Mesendoderm (in vitro differentiated cells): ENCODE measurements at regions not wholly inside any gene's neighbourhood (a gene's known extent, or its start where the extent isn't known, plus 50 kb on each side); places are given as distances from the start of the nearest gene placed in this dataset.

Experiments used
- DNase-seq: peaks from one replicate; pipeline ENCODE4 v3.0.0; 2013
- H2AK5ac ChIP-seq: 2 replicates; pipeline ENCODE4 v1.6.1; 2013; ENCODE audit warnings: low read length, inconsistent platforms
- H2BK120ac ChIP-seq: 2 replicates; pipeline ENCODE4 v1.6.1; 2013; ENCODE audit warnings: low read depth, mild to moderate bottlenecking, low read length, moderate library complexity, mixed read lengths
- H2BK15ac ChIP-seq: replicated peaks from 2 replicates; pipeline ENCODE4 v1.6.1; 2013; ENCODE audit warnings: low read depth, mild to moderate bottlenecking, moderate library complexity
- H2BK5ac ChIP-seq: 2 replicates; pipeline ENCODE4 v1.6.1; 2013; ENCODE audit warnings: low read length, inconsistent platforms
- H3K18ac ChIP-seq: 2 replicates; pipeline ENCODE4 v1.6.1; 2013; ENCODE audit warnings: mild to moderate bottlenecking, low read length, mixed read lengths
- H3K23ac ChIP-seq: one replicate; pipeline ENCODE4 v1.6.1; 2013; ENCODE audit warnings: low read length
- H3K27ac ChIP-seq: 2 replicates; pipeline ENCODE4 v1.5.1; 2013; ENCODE audit warnings: low read depth, mild to moderate bottlenecking, inconsistent platforms, low read length, moderate library complexity
- H3K27me3 ChIP-seq: 2 replicates; pipeline ENCODE4 v1.6.1; 2013; ENCODE audit warnings: low read length, control low read depth, mild to moderate bottlenecking, inconsistent platforms; ENCODE audit not compliant: insufficient read depth, poor library complexity
- H3K36me3 ChIP-seq: 2 replicates; pipeline ENCODE4 v1.6.1; 2013; ENCODE audit warnings: low read length, inconsistent platforms; ENCODE audit not compliant: control insufficient read depth, insufficient read depth
- H3K4ac ChIP-seq: one replicate; pipeline ENCODE4 v1.6.1; 2013; ENCODE audit warnings: low read depth, mild to moderate bottlenecking, low read length, moderate library complexity
- H3K4me1 ChIP-seq: 2 replicates; pipeline ENCODE4 v1.6.1; 2013; ENCODE audit warnings: low read depth, low read length, inconsistent platforms; ENCODE audit not compliant: control insufficient read depth
- H3K4me2 ChIP-seq: 2 replicates; pipeline ENCODE4 v1.6.1; 2013; ENCODE audit warnings: low read length
- H3K4me3 ChIP-seq: 2 replicates; pipeline ENCODE4 v1.5.1; 2013; ENCODE audit warnings: mild to moderate bottlenecking, low read length
- H3K56ac ChIP-seq: one replicate; pipeline ENCODE4 v1.6.1; 2013; ENCODE audit warnings: low read length
- H3K79me1 ChIP-seq: 2 replicates; pipeline ENCODE4 v1.6.1; 2013; ENCODE audit warnings: low read length, inconsistent platforms
- H3K79me2 ChIP-seq: 2 replicates; pipeline ENCODE4 v1.6.1; 2013; ENCODE audit warnings: mild to moderate bottlenecking, low read length; ENCODE audit not compliant: control insufficient read depth, insufficient read depth
- H3K9ac ChIP-seq: 2 replicates; pipeline ENCODE4 v1.6.1; 2013; ENCODE audit warnings: low read length, inconsistent platforms
- H4K5ac ChIP-seq: one replicate; pipeline ENCODE4 v1.6.1; 2013; ENCODE audit warnings: low read length
- H4K8ac ChIP-seq: one replicate; pipeline ENCODE4 v1.6.1; 2013; ENCODE audit warnings: low read depth, mild to moderate bottlenecking, control low read depth, low read length, moderate library complexity
- WGBS: extraction: QIAGEN DNeasy Blood & Tissue Kit; methylation state at CpG from one replicate; pipeline ENCODE4 v1.1.7; 2013; ENCODE audit warnings: low lambda C conversion rate, missing lambda C conversion rate; ENCODE audit not compliant: insufficient coverage; ENCODE audit errors: extremely low coverage; 5-methylcytosine and 5-hydroxymethylcytosine counted together

- no peak overlapping the region for H4K5ac ChIP-seq
- H3K27me3 ChIP-seq = no peaks in the 10 kb centered on the region
- no peak overlapping the region for H3K4ac ChIP-seq
- no peak overlapping the region for H2BK15ac ChIP-seq
- no peak overlapping the region for H3K9ac ChIP-seq
- no peaks in the 10 kb centered on the region for H3K79me2 ChIP-seq
- H3K79me1 ChIP-seq = no peaks in the 10 kb centered on the region
- no peak overlapping the region for H2BK5ac ChIP-seq
- no peak overlapping the region for H3K27ac ChIP-seq
- no peak overlapping the region for H2BK120ac ChIP-seq
- no peaks in the 10 kb centered on the region for H3K4me1 ChIP-seq
- no peak overlapping the region for H3K4me2 ChIP-seq
- no peak overlapping the region for H3K56ac ChIP-seq
- H3K36me3 ChIP-seq = no peaks in the 10 kb centered on the region
- no peak for DNase-seq
- no peak overlapping the region for H3K23ac ChIP-seq
- H4K8ac ChIP-seq = no peak overlapping the region
- H3K4me3 ChIP-seq = no peak overlapping the region
- no CpG with 5 or more reads among the region's 1 CpG for WGBS
- H2AK5ac ChIP-seq = no peak overlapping the region
- no peak overlapping the region for H3K18ac ChIP-seq
Observed at GRCh38 chr1:98406352-98407088, 255.0 kb upstream of the SNX7 start.

GRCh38 chr1:98405581-98406074 lies 255.9 kb upstream of the SNX7 start:
- no peak for DNase-seq
- H2BK15ac ChIP-seq = no peak overlapping the region
- no peaks in the 10 kb centered on the region for H3K27me3 ChIP-seq
- no peak overlapping the region for H3K27ac ChIP-seq
- no peaks in the 10 kb centered on the region for H3K4me1 ChIP-seq
- no peak overlapping the region for H3K23ac ChIP-seq
- WGBS = no CpG with 5 or more reads among the region's 3 CpGs
- H2BK120ac ChIP-seq = no peak overlapping the region
- H3K4me2 ChIP-seq = no peak overlapping the region
- no peaks in the 10 kb centered on the region for H3K79me2 ChIP-seq
- no peak overlapping the region for H4K5ac ChIP-seq
- no peaks in the 10 kb centered on the region for H3K36me3 ChIP-seq
- H3K4me3 ChIP-seq = no peak overlapping the region
- no peak overlapping the region for H3K18ac ChIP-seq
- H3K9ac ChIP-seq = no peak overlapping the region
- no peak overlapping the region for H2BK5ac ChIP-seq
- H3K56ac ChIP-seq = no peak overlapping the region
- H4K8ac ChIP-seq = no peak overlapping the region
- H2AK5ac ChIP-seq = no peak overlapping the region
- no peak overlapping the region for H3K4ac ChIP-seq
- no peaks in the 10 kb centered on the region for H3K79me1 ChIP-seq

- WGBS = no CpG with 5 or more reads among the region's 2 CpGs
- Histone ChIP-seq H3K4ac (no peak overlapping the region), H3K79me2 (no peaks in the 10 kb centered on the region), H3K9ac (no peak overlapping the region), H3K56ac (no peak overlapping the region), H3K18ac (no peak overlapping the region), H3K36me3 (no peaks in the 10 kb centered on the region), H3K79me1 (no peaks in the 10 kb centered on the region), H2BK15ac (no peak overlapping the region), H3K4me1 (no peaks in the 10 kb centered on the region), H3K27me3 (no peaks in the 10 kb centered on the region), H2BK120ac (no peak overlapping the region), H3K4me2 (no peak overlapping the region), H2AK5ac (no peak overlapping the region), H2BK5ac (no peak overlapping the region), H3K4me3 (no peak overlapping the region), H3K27ac (no peak overlapping the region), H4K5ac (no peak overlapping the region), H4K8ac (no peak overlapping the region), H3K23ac (no peak overlapping the region)
- DNase-seq = no peak
Observed at GRCh38 chr1:98404866-98405265, 256.7 kb upstream of the SNX7 start.

- H3K4me3 ChIP-seq = no peak overlapping the region
- no peaks in the 10 kb centered on the region for H3K4me1 ChIP-seq
- no peak overlapping the region for H3K27ac ChIP-seq
- H3K4ac ChIP-seq = no peak overlapping the region
- DNase-seq = no peak
- no peak overlapping the region for H2BK5ac ChIP-seq
- H3K23ac ChIP-seq = no peak overlapping the region
- H3K9ac ChIP-seq = no peak overlapping the region
- H3K18ac ChIP-seq = no peak overlapping the region
- H3K56ac ChIP-seq = no peak overlapping the region
- no peaks in the 10 kb centered on the region for H3K79me2 ChIP-seq
- WGBS = no CpG with 5 or more reads among the region's 2 CpGs
- no peak overlapping the region for H4K5ac ChIP-seq
- no peak overlapping the region for H3K4me2 ChIP-seq
- no peaks in the 10 kb centered on the region for H3K79me1 ChIP-seq
- no peak overlapping the region for H2BK15ac ChIP-seq
- no peaks in the 10 kb centered on the region for H3K27me3 ChIP-seq
- no peak overlapping the region for H4K8ac ChIP-seq
- H2AK5ac ChIP-seq = no peak overlapping the region
- H3K36me3 ChIP-seq = no peaks in the 10 kb centered on the region
- no peak overlapping the region for H2BK120ac ChIP-seq
Observed at GRCh38 chr1:98403963-98404480, 257.5 kb upstream of the SNX7 start.

- no peaks in the 10 kb centered on the region for H3K79me1 ChIP-seq
- no peak overlapping the region for H3K56ac ChIP-seq
- no peak overlapping the region for H2BK15ac ChIP-seq
- DNase-seq = no peak
- no peak overlapping the region for H2BK5ac ChIP-seq
- H3K4me2 ChIP-seq = no peak overlapping the region
- no peak overlapping the region for H3K27ac ChIP-seq
- no peaks in the 10 kb centered on the region for H3K27me3 ChIP-seq
- H3K4ac ChIP-seq = no peak overlapping the region
- H2AK5ac ChIP-seq = no peak overlapping the region
- H3K79me2 ChIP-seq = no peaks in the 10 kb centered on the region
- no peak overlapping the region for H3K23ac ChIP-seq
- H3K36me3 ChIP-seq = no peaks in the 10 kb centered on the region
- H3K4me3 ChIP-seq = no peak overlapping the region
- H4K8ac ChIP-seq = no peak overlapping the region
- no peak overlapping the region for H3K9ac ChIP-seq
- no peak overlapping the region for H2BK120ac ChIP-seq
- no CpG with 5 or more reads among the region's 2 CpGs for WGBS
- no peak overlapping the region for H3K18ac ChIP-seq
- no peak overlapping the region for H4K5ac ChIP-seq
- H3K4me1 ChIP-seq = no peaks in the 10 kb centered on the region
Observed at GRCh38 chr1:98402860-98403259, 258.7 kb upstream of the SNX7 start.

- no peaks in the 10 kb centered on the region for H3K27me3 ChIP-seq
- no peaks in the 10 kb centered on the region for H3K4me1 ChIP-seq
- no peak for DNase-seq
- H3K18ac ChIP-seq = no peak overlapping the region
- no CpG with 5 or more reads among the region's 2 CpGs for WGBS
- no peak overlapping the region for H3K4me3 ChIP-seq
- H3K27ac ChIP-seq = no peak overlapping the region
- H2BK15ac ChIP-seq = no peak overlapping the region
- H3K23ac ChIP-seq = no peak overlapping the region
- no peak overlapping the region for H2AK5ac ChIP-seq
- H3K9ac ChIP-seq = no peak overlapping the region
- no peak overlapping the region for H4K5ac ChIP-seq
- H3K36me3 ChIP-seq = no peaks in the 10 kb centered on the region
- H3K56ac ChIP-seq = no peak overlapping the region
- no peaks in the 10 kb centered on the region for H3K79me1 ChIP-seq
- no peak overlapping the region for H4K8ac ChIP-seq
- H2BK5ac ChIP-seq = no peak overlapping the region
- no peaks in the 10 kb centered on the region for H3K79me2 ChIP-seq
- no peak overlapping the region for H2BK120ac ChIP-seq
- H3K4ac ChIP-seq = no peak overlapping the region
- no peak overlapping the region for H3K4me2 ChIP-seq
Observed at GRCh38 chr1:98400446-98400845, 261.1 kb upstream of the SNX7 start.
